HepG2 (cell line): ENCODE measurements at regions not wholly inside any gene's neighbourhood (a gene's known extent, or its start where the extent isn't known, plus 50 kb on each side); places are given as distances from the start of the nearest gene placed in this dataset.

Experiments
- ATAC-seq: fragments of 200-7000 bp; cut with Tn5 transposase; 3 replicates; pipeline ENCODE4 v1.9.1; 2020; ENCODE audit warnings: mild to moderate bottlenecking, moderate library complexity
- BruUV-seq: library from RNA; stranded (reverse); fragments of 400-500 nt; replicated peaks from 2 replicates; lab custom pipeline; 2021; lab: Mats Ljungman, UMichigan
- CTCF ChIA-PET: fragments of 300-600 bp; formaldehyde crosslinking; extraction: SDS; loops from one replicate; lab custom pipeline; 2021; ENCODE audit warnings: low total read pairs, inconsistent platforms, low intra/inter-chr PET ratio; lab: Yijun Ruan, JAX
- POLR2A ChIA-PET: fragments of 350-600 bp; sonication (Branson Sonifier 250); formaldehyde crosslinking; loops from one replicate; lab custom pipeline; 2020; ENCODE audit warnings: antibody characterized with exemption, inconsistent platforms; lab: Yijun Ruan, JAX
- DNase-seq: peaks from one replicate; pipeline ENCODE4 v3.0.0-alpha.2; 2015; ENCODE audit warnings: low spot score
- FAIRE-seq: peaks from 3 replicates; lab custom pipeline; 2011; peaks lifted over from hg19 to GRCh38; lab: Jason Lieb, UNC
- H2AFZ ChIP-seq: one replicate; pipeline ENCODE4 v1.6.1; 2011; ENCODE audit warnings: low read length, inconsistent platforms
- H3K27ac ChIP-seq: fragments of 300-600 bp; 3 replicates; pipeline ENCODE4 v1.8.0; 2011; ENCODE audit warnings: mixed run types, mild to moderate bottlenecking, mixed read lengths, low read length, inconsistent platforms; ENCODE audit not compliant: insufficient read depth; ENCODE audit errors: extremely low read length
- H3K27me3 ChIP-seq, 2 experiments: fragments of 200-600 bp in 1 of 2; 2 replicates in 1 of 2; 3 replicates in 1 of 2; pipeline versions ENCODE4 v1.6.0 to v1.8.0; 2011; ENCODE audit warnings: low read length in 2 of 2, mild to moderate bottlenecking in 2 of 2, moderate library complexity in 2 of 2, inconsistent platforms in 1 of 2; ENCODE audit not compliant: insufficient read depth in 2 of 2, control insufficient read depth in 1 of 2
- H3K36me3 ChIP-seq, 2 experiments: fragments of 200-600 bp in 1 of 2; replicated peaks in 1 of 2; 2 replicates in 1 of 2; 3 replicates in 1 of 2; pipeline versions ENCODE4 v1.5.1 to v1.8.0; 2011; ENCODE audit warnings: low read length in 2 of 2, inconsistent platforms in 1 of 2; ENCODE audit not compliant: insufficient read depth in 2 of 2, control insufficient read depth in 1 of 2
- H3K4me1 ChIP-seq: 2 replicates; pipeline ENCODE4 v1.5.1; 2012; ENCODE audit warnings: low read length, inconsistent platforms; ENCODE audit not compliant: insufficient read depth
- H3K4me2 ChIP-seq: 2 replicates; pipeline ENCODE4 v1.6.0; 2011; ENCODE audit warnings: low read depth, low read length, inconsistent platforms
- H3K4me3 ChIP-seq, 3 experiments: fragments of 200-600 bp in 1 of 3; sonication (generic), shearing (Covaris generic) in 1 of 3; replicated peaks in 1 of 3; 2 replicates each; pipeline ENCODE4 v1.5.1; 2011 to 2016; ENCODE audit warnings: low read length in 3 of 3, inconsistent platforms in 2 of 3, low read depth in 2 of 3, mild to moderate bottlenecking in 2 of 3, control low read depth in 1 of 3, mixed read lengths in 1 of 3; ENCODE audit not compliant: insufficient read depth in 1 of 3
- H3K79me2 ChIP-seq: one replicate; pipeline ENCODE4 v1.6.1; 2011; ENCODE audit warnings: low read length, inconsistent platforms; ENCODE audit not compliant: insufficient read depth
- H3K9ac ChIP-seq: 2 replicates; pipeline ENCODE4 v1.6.0; 2011; ENCODE audit warnings: mild to moderate bottlenecking, low read depth, low read length, inconsistent platforms; ENCODE audit not compliant: insufficient read depth
- H3K9me3 ChIP-seq: 2 replicates; pipeline ENCODE4 v1.5.1; 2012; ENCODE audit warnings: mild to moderate bottlenecking, low read length
- H4K20me1 ChIP-seq: 2 replicates; pipeline ENCODE4 v1.6.0; 2011; ENCODE audit warnings: inconsistent platforms, mild to moderate bottlenecking, low read length, moderate library complexity; ENCODE audit not compliant: insufficient read depth
- ATF7-NPFF ChIP-seq: sonication (generic); formaldehyde crosslinking; IDR thresholded peaks from 2 replicates; pipeline ENCODE4 v1.8.1; 2023; ENCODE audit warnings: mild to moderate bottlenecking, low read depth, missing genetic modification reagents, moderate library complexity
- CEBPB ChIP-seq: IDR thresholded peaks from 2 replicates; pipeline ENCODE4 v1.6.1; 2011; ENCODE audit warnings: low read depth, low read length, improper control_type of control experiment, borderline replicate concordance
- DR1 ChIP-seq: sonication (generic); formaldehyde crosslinking; IDR thresholded peaks from 2 replicates; pipeline ENCODE4 v1.8.0; 2021; ENCODE audit warnings: mild to moderate bottlenecking, missing genetic modification reagents, inconsistent platforms
- GATA4 ChIP-seq: sonication (generic); IDR thresholded peaks from 2 replicates; pipeline ENCODE4 v1.6.1; 2016; ENCODE audit warnings: antibody characterized with exemption, low read depth, borderline replicate concordance
- HDAC6 ChIP-seq: fragments of 200-600 bp; sonication (generic); IDR thresholded peaks from 2 replicates; pipeline ENCODE4 v1.7.0; 2017; ENCODE audit warnings: mild to moderate bottlenecking, antibody characterized with exemption, low read length, low read depth
- HNF4A ChIP-seq: sonication (generic); formaldehyde crosslinking; IDR thresholded peaks from 2 replicates; pipeline ENCODE4 v1.4.0; 2020; ENCODE audit warnings: missing genetic modification reagents
- ZC3H13 ChIP-seq: sonication (generic); formaldehyde crosslinking; IDR thresholded peaks from 2 replicates; pipeline ENCODE4 v1.8.1; 2023; ENCODE audit warnings: mild to moderate bottlenecking, missing genetic modification reagents, moderate library complexity
- ZNF547 ChIP-seq: sonication (generic); formaldehyde crosslinking; IDR thresholded peaks from 2 replicates; pipeline ENCODE4 v1.5.1; 2020; ENCODE audit warnings: mild to moderate bottlenecking, missing genetic modification reagents
- ZNF776 ChIP-seq: sonication (generic); formaldehyde crosslinking; IDR thresholded peaks from 2 replicates; pipeline ENCODE4 v1.4.0; 2020; ENCODE audit warnings: mild to moderate bottlenecking, missing genetic modification reagents
- ZSCAN25 ChIP-seq: sonication (generic); formaldehyde crosslinking; IDR thresholded peaks from 2 replicates; pipeline ENCODE4 v1.8.0; 2022; ENCODE audit warnings: mild to moderate bottlenecking, missing genetic modification reagents
- WGBS: methylation state at CpG from one replicate; pipeline ENCODE4 v1.1.6; 2017; ENCODE audit warnings: low lambda C conversion rate; 5-methylcytosine and 5-hydroxymethylcytosine counted together
- in situ Hi-C: cut with HindIII; loops from 2 replicates; pipeline ENCODE4 v1.10.0; 2017; ENCODE audit warnings: low pct_unique_long_range_greater_than_20kb; ENCODE audit not compliant: extremely low pct_ligation_motif_present
- intact Hi-C: fragments of 100-400 bp; cut with micrococcal nuclease; formaldehyde crosslinking; loops from one replicate; pipeline ENCODE4 v1.10.0; 2022; ENCODE audit not compliant: unreplicated experiment
- TF ChIP-seq, protein P1 (sequence below): sonication (generic); formaldehyde crosslinking; IDR thresholded peaks from 2 replicates; pipeline ENCODE4 v1.4.0; 2020; ENCODE audit warnings: low read depth, missing genetic modification reagents
- TF ChIP-seq, protein P2 (sequence below): sonication (generic); formaldehyde crosslinking; IDR thresholded peaks from 2 replicates; pipeline ENCODE4 v1.5.1; 2020; ENCODE audit warnings: missing genetic modification reagents, mild to moderate bottlenecking, borderline replicate concordance
- TF ChIP-seq, protein P3 (sequence below): sonication (generic); formaldehyde crosslinking; IDR thresholded peaks from 2 replicates; pipeline ENCODE4 v1.5.0; 2020; ENCODE audit warnings: missing genetic modification reagents

DNA sequence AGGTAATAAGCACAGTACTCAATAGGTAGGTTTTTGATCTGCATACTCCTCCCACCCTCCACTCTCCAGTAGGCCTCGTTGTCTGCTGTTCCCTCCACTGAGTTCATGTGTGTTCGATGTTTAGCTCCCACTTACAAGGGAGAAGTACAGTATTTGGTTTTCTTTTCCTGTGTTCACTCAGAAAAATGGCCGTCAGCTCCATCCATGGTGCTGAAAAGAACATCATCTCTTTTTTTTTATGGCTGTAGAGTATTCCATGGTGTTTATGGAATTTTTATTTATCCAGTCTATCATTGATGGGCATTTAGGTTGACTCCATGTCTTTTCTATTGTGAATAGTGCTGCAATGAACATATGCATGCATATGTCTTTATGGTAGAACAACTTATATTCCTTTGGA is 849.7 kb upstream of the NRXN1 start:
- Histone ChIP-seq H3K4me1 (no peaks in the 10 kb centered on the region), H2AFZ (no peak overlapping the region), H3K9me3 (peaks cover 93% of the 10 kb centered on the region), H3K4me2 (no peak overlapping the region), H3K27me3 (no peaks in the 10 kb centered on the region), H3K9ac (no peak overlapping the region), H4K20me1 (no peaks in the 10 kb centered on the region), H3K27ac (no peak overlapping the region), H3K4me3 (no peak overlapping the region), H3K79me2 (no peaks in the 10 kb centered on the region)
- CTCF ChIA-PET = no interaction called here
- no peak for DNase-seq
- intact Hi-C loops = no loop called here
- in situ Hi-C loops = no loop called here
- no peak for FAIRE-seq
- no peak for ATAC-seq
- no TSS peak for BruUV-seq
- TF ChIP-seq, protein P1, sequence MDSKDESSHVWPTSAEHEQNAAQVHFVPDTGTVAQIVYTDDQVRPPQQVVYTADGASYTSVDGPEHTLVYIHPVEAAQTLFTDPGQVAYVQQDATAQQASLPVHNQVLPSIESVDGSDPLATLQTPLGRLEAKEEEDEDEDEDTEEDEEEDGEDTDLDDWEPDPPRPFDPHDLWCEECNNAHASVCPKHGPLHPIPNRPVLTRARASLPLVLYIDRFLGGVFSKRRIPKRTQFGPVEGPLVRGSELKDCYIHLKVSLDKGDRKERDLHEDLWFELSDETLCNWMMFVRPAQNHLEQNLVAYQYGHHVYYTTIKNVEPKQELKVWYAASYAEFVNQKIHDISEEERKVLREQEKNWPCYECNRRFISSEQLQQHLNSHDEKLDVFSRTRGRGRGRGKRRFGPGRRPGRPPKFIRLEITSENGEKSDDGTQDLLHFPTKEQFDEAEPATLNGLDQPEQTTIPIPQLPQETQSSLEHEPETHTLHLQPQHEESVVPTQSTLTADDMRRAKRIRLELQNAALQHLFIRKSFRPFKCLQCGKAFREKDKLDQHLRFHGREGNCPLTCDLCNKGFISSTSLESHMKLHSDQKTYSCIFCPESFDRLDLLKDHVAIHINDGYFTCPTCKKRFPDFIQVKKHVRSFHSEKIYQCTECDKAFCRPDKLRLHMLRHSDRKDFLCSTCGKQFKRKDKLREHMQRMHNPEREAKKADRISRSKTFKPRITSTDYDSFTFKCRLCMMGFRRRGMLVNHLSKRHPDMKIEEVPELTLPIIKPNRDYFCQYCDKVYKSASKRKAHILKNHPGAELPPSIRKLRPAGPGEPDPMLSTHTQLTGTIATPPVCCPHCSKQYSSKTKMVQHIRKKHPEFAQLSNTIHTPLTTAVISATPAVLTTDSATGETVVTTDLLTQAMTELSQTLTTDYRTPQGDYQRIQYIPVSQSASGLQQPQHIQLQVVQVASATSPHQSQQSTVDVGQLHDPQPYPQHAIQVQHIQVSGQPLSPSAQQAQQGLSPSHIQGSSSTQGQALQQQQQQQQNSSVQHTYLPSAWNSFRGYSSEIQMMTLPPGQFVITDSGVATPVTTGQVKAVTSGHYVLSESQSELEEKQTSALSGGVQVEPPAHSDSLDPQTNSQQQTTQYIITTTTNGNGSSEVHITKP (CRISPR knock-in tag) = no peak
- TF ChIP-seq, all 625 proteins: peak for 0
- POLR2A ChIA-PET = no interaction called here
- 4% methylated on average over 3 of the region's 3 CpGs for WGBS
- H3K36me3 ChIP-seq = no peaks in the 10 kb centered on the region

DNA sequence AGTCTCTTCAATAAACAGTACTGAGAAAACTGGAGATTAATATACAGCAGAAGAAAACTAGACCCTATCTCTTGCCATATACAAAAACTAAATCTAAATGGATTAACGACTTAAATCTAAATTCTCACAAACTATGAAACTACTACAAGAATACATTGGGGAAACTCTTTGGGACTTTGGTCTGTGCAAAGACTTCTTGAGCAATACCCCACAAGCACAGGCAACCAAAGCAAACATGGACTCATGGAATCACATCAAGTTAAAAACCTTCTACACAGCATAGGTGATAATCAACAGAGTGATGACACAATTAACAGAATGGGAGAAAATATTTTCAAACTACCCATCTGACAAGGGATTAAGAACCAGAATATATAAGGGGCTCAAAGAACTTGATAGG is 848.2 kb upstream of the NRXN1 start:
- Histone ChIP-seq H3K9ac (no peak overlapping the region), H3K36me3 (no peaks in the 10 kb centered on the region), H2AFZ (no peak overlapping the region), H3K27me3 (no peaks in the 10 kb centered on the region), H4K20me1 (no peaks in the 10 kb centered on the region), H3K4me2 (no peak overlapping the region), H3K27ac (no peak overlapping the region), H3K79me2 (no peaks in the 10 kb centered on the region), H3K4me1 (no peaks in the 10 kb centered on the region), H3K9me3 (peaks cover 93% of the 10 kb centered on the region), H3K4me3 (no peak overlapping the region)
- DNase-seq (no peak), FAIRE-seq (no peak), ATAC-seq (no peak; the same call in 2 of the 3 replicates)
- intact Hi-C loops = no loop called here
- no TSS peak for BruUV-seq
- ChIA-PET POLR2A (no interaction called here), CTCF (no interaction called here)
- 0% methylated on average over 1 of the region's 1 CpG for WGBS
- in situ Hi-C loops = no loop called here
- TF ChIP-seq ZSCAN25 (CRISPR knock-in tag) (no peak), ZNF776 (no peak), HDAC6 (no peak), ZNF547 (no peak), GATA4 (no peak), DR1 (CRISPR knock-in tag) (no peak), ATF7-NPFF (CRISPR knock-in tag) (no peak), CEBPB (peak; percentile 65; the same call in 1 of the 2 replicates), ZC3H13 (CRISPR knock-in tag) (no peak), HNF4A (CRISPR knock-in tag) (peak; percentile 46)
- TF ChIP-seq, protein P2, sequence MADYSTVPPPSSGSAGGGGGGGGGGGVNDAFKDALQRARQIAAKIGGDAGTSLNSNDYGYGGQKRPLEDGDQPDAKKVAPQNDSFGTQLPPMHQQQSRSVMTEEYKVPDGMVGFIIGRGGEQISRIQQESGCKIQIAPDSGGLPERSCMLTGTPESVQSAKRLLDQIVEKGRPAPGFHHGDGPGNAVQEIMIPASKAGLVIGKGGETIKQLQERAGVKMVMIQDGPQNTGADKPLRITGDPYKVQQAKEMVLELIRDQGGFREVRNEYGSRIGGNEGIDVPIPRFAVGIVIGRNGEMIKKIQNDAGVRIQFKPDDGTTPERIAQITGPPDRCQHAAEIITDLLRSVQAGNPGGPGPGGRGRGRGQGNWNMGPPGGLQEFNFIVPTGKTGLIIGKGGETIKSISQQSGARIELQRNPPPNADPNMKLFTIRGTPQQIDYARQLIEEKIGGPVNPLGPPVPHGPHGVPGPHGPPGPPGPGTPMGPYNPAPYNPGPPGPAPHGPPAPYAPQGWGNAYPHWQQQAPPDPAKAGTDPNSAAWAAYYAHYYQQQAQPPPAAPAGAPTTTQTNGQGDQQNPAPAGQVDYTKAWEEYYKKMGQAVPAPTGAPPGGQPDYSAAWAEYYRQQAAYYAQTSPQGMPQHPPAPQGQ = no peak
- TF ChIP-seq, protein P3, sequence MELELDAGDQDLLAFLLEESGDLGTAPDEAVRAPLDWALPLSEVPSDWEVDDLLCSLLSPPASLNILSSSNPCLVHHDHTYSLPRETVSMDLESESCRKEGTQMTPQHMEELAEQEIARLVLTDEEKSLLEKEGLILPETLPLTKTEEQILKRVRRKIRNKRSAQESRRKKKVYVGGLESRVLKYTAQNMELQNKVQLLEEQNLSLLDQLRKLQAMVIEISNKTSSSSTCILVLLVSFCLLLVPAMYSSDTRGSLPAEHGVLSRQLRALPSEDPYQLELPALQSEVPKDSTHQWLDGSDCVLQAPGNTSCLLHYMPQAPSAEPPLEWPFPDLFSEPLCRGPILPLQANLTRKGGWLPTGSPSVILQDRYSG = no peak
